IMR-90 (cell line): ENCODE measurements at regions not wholly inside any gene's neighbourhood (a gene's known extent, or its start where the extent isn't known, plus 50 kb on each side); places are given as distances from the start of the nearest gene placed in this dataset.

Experiments
- ATAC-seq: fragments of 200-7000 bp; cut with Tn5 transposase; 2 replicates; pipeline ENCODE4 v1.9.1; 2020; ENCODE audit warnings: low read depth, mild to moderate bottlenecking, moderate library complexity
- BruUV-seq: library from RNA; stranded (reverse); fragments of 400-500 nt; replicated peaks from 2 replicates; lab custom pipeline; 2021; lab: Mats Ljungman, UMichigan
- CTCF ChIA-PET: fragments of 300-600 bp; formaldehyde crosslinking; extraction: SDS; loops from one replicate; lab custom pipeline; 2021; ENCODE audit warnings: antibody characterized with exemption; lab: Yijun Ruan, JAX
- POLR2A ChIA-PET: fragments of 300-600 bp; sonication (Branson Sonifier 250); formaldehyde crosslinking; loops from one replicate; lab custom pipeline; 2022; ENCODE audit warnings: antibody characterized with exemption; ENCODE audit not compliant: unreplicated experiment; lab: Charles Lee
- DNase-seq: peaks from one replicate; pipeline ENCODE4 v3.0.0; 2013
- H2AFZ ChIP-seq: replicated peaks from 2 replicates; pipeline ENCODE3; 2013; ENCODE audit warnings: low read length, mild to moderate bottlenecking; ENCODE audit not compliant: poor library complexity
- H2AK5ac ChIP-seq: 2 replicates; pipeline ENCODE4 v1.6.1; 2013; ENCODE audit warnings: low read depth, low read length, inconsistent platforms
- H2AK9ac ChIP-seq: replicated peaks from 2 replicates; pipeline ENCODE3; 2013; ENCODE audit warnings: mild to moderate bottlenecking, low read depth, low read length, moderate library complexity; ENCODE audit not compliant: poor library complexity
- H2BK120ac ChIP-seq: 2 replicates; pipeline ENCODE4 v1.6.1; 2013; ENCODE audit warnings: low read depth, low read length, inconsistent platforms
- H2BK15ac ChIP-seq: 3 replicates; pipeline ENCODE4 v1.6.1; 2013; ENCODE audit warnings: low read depth, low read length, inconsistent platforms
- H2BK20ac ChIP-seq: 2 replicates; pipeline ENCODE4 v1.6.1; 2013; ENCODE audit warnings: low read depth, mild to moderate bottlenecking, inconsistent platforms, low read length, moderate library complexity
- H2BK5ac ChIP-seq: 2 replicates; pipeline ENCODE4 v1.6.1; 2013; ENCODE audit warnings: mild to moderate bottlenecking, low read depth, low read length, inconsistent platforms; ENCODE audit not compliant: poor library complexity, severe bottlenecking
- H3K14ac ChIP-seq: replicated peaks from 2 replicates; pipeline ENCODE4 v1.6.1; 2013; ENCODE audit warnings: low read depth, low read length, inconsistent platforms
- H3K18ac ChIP-seq: 2 replicates; pipeline ENCODE4 v1.6.1; 2013; ENCODE audit warnings: low read depth, low read length, control low read depth
- H3K23ac ChIP-seq: 2 replicates; pipeline ENCODE4 v1.6.1; 2013; ENCODE audit warnings: low read depth, low read length, inconsistent platforms
- H3K27ac ChIP-seq: 2 replicates; pipeline ENCODE4 v1.5.1; 2013; ENCODE audit warnings: mild to moderate bottlenecking, control low read depth, low read length; ENCODE audit not compliant: insufficient read depth
- H3K27me3 ChIP-seq: 2 replicates; pipeline ENCODE4 v1.6.1; 2013; ENCODE audit warnings: low read length; ENCODE audit not compliant: control insufficient read depth, insufficient read depth
- H3K36me3 ChIP-seq: 2 replicates; pipeline ENCODE4 v1.6.1; 2013; ENCODE audit warnings: low read length, mixed read lengths; ENCODE audit not compliant: control insufficient read depth, insufficient read depth
- H3K4ac ChIP-seq: 2 replicates; pipeline ENCODE4 v1.6.1; 2013; ENCODE audit warnings: low read depth, low read length, inconsistent platforms
- H3K4me1 ChIP-seq: 2 replicates; pipeline ENCODE4 v1.6.1; 2013; ENCODE audit warnings: low read length, mixed read lengths; ENCODE audit not compliant: control insufficient read depth, insufficient read depth
- H3K4me2 ChIP-seq: 2 replicates; pipeline ENCODE4 v1.6.1; 2013; ENCODE audit warnings: low read depth, mild to moderate bottlenecking, control low read depth, low read length, moderate library complexity
- H3K4me3 ChIP-seq: 2 replicates; pipeline ENCODE4 v1.5.1; 2013; ENCODE audit warnings: low read depth, mild to moderate bottlenecking, control low read depth, low read length, moderate library complexity; ENCODE audit not compliant: insufficient read depth
- H3K56ac ChIP-seq: 2 replicates; pipeline ENCODE4 v1.6.1; 2013; ENCODE audit warnings: low read length, inconsistent platforms; ENCODE audit not compliant: insufficient read depth; ENCODE audit errors: extremely low read depth
- H3K79me1 ChIP-seq, 2 experiments: 2 replicates each; pipeline ENCODE4 v1.6.1; 2013; ENCODE audit warnings: low read length in 2 of 2, inconsistent platforms in 1 of 2, low read depth in 1 of 2
- H3K9ac ChIP-seq: 2 replicates; pipeline ENCODE4 v1.6.1; 2013; ENCODE audit warnings: low read depth, low read length, control low read depth
- H3K9me1 ChIP-seq: 2 replicates; pipeline ENCODE4 v1.6.1; 2013; ENCODE audit warnings: low read length, inconsistent platforms; ENCODE audit not compliant: insufficient read depth
- H3K9me3 ChIP-seq: 2 replicates; pipeline ENCODE4 v1.6.1; 2013; ENCODE audit warnings: low read length; ENCODE audit not compliant: control insufficient read depth, insufficient read depth
- H4K20me1 ChIP-seq: 2 replicates; pipeline ENCODE4 v1.6.1; 2013; ENCODE audit warnings: low read length, inconsistent platforms; ENCODE audit not compliant: insufficient read depth
- H4K5ac ChIP-seq: 2 replicates; pipeline ENCODE4 v1.6.1; 2013; ENCODE audit warnings: mild to moderate bottlenecking, low read depth, low read length, control low read depth
- H4K8ac ChIP-seq, 2 experiments: 2 replicates each; pipeline ENCODE4 v1.6.1; 2013; ENCODE audit warnings: low read depth in 2 of 2, low read length in 2 of 2, control low read depth in 1 of 2, inconsistent platforms in 1 of 2
- H4K91ac ChIP-seq: 2 replicates; pipeline ENCODE4 v1.6.1; 2013; ENCODE audit warnings: low read depth, low read length, inconsistent platforms; ENCODE audit not compliant: insufficient read depth
- BHLHE40 ChIP-seq: fragments of 150-350 bp; IDR thresholded peaks from 2 replicates; pipeline ENCODE4 v1.6.1; 2016; ENCODE audit warnings: mild to moderate bottlenecking, low read depth, low read length
- CEBPB ChIP-seq: IDR thresholded peaks from 2 replicates; pipeline ENCODE4 v1.6.1; 2012; ENCODE audit warnings: low read depth, low read length, improper control_type of control experiment
- CHD1 ChIP-seq: IDR thresholded peaks from 2 replicates; pipeline ENCODE4 v1.6.1; 2012; ENCODE audit warnings: low read depth, low read length, improper control_type of control experiment
- CTCF ChIP-seq: conservative IDR thresholded peaks from 2 replicates; pipeline ENCODE4 v1.5.1; 2012; ENCODE audit warnings: mild to moderate bottlenecking, low read depth, low read length, improper control_type of control experiment
- ELK1 ChIP-seq: fragments of 150-350 bp; IDR thresholded peaks from 2 replicates; pipeline ENCODE4 v1.6.1; 2016; ENCODE audit warnings: low read depth, mild to moderate bottlenecking, low read length, moderate library complexity, borderline replicate concordance
- FOS ChIP-seq: fragments of 150-350 bp; IDR thresholded peaks from 2 replicates; pipeline ENCODE4 v1.6.1; 2016; ENCODE audit warnings: low read depth, low read length
- MAFK ChIP-seq: IDR thresholded peaks from 2 replicates; pipeline ENCODE4 v1.6.1; 2012; ENCODE audit warnings: low read depth, low read length, improper control_type of control experiment
- MAZ ChIP-seq: IDR thresholded peaks from 2 replicates; pipeline ENCODE4 v1.6.1; 2012; ENCODE audit warnings: low read depth, mild to moderate bottlenecking, low read length, improper control_type of control experiment, moderate library complexity, borderline replicate concordance
- MXI1 ChIP-seq: IDR thresholded peaks from 2 replicates; pipeline ENCODE4 v1.6.1; 2012; ENCODE audit warnings: low read depth, mild to moderate bottlenecking, low read length, moderate library complexity, borderline replicate concordance
- NFE2L2 ChIP-seq: fragments of 150-350 bp; IDR thresholded peaks from 2 replicates; pipeline ENCODE4 v1.6.1; 2016; ENCODE audit warnings: low read depth, mild to moderate bottlenecking, low read length
- POLR2A ChIP-seq: IDR thresholded peaks from 2 replicates; pipeline ENCODE4 v1.6.1; 2012; ENCODE audit warnings: mild to moderate bottlenecking, low read depth, low read length
- RAD21 ChIP-seq: IDR thresholded peaks from 2 replicates; pipeline ENCODE4 v1.6.1; 2012; ENCODE audit warnings: low read length, improper control_type of control experiment
- RCOR1 ChIP-seq: IDR thresholded peaks from 2 replicates; pipeline ENCODE4 v1.6.1; 2012; ENCODE audit warnings: mild to moderate bottlenecking, low read length, improper control_type of control experiment; ENCODE audit not compliant: insufficient replicate concordance
- SMC3 ChIP-seq: fragments of 150-350 bp; IDR thresholded peaks from 2 replicates; pipeline ENCODE4 v1.6.1; 2016; ENCODE audit warnings: low read depth, mild to moderate bottlenecking, antibody characterized with exemption, low read length, moderate library complexity
- USF2 ChIP-seq: fragments of 150-350 bp; IDR thresholded peaks from 2 replicates; pipeline ENCODE4 v1.6.1; 2017; ENCODE audit warnings: mild to moderate bottlenecking, antibody characterized with exemption, low read length, low read depth
- dilution Hi-C: fragments of 300-500 bp; cut with HindIII; formaldehyde crosslinking; loops from one replicate; pipeline ENCODE4 v1.14.3; 2018; ENCODE audit warnings: low sequenced_read_pairs; ENCODE audit not compliant: unreplicated experiment
- in situ Hi-C: fragments of 300-500 bp; cut with MboI; formaldehyde crosslinking; loops from 3 replicates; pipeline ENCODE4 v1.14.3; 2019; ENCODE audit warnings: low sequenced_read_pairs, inconsistent platforms, mixed read lengths
- intact Hi-C: fragments of 100-400 bp; cut with micrococcal nuclease; formaldehyde crosslinking; loops from 2 replicates; pipeline ENCODE4 v1.10.0; 2022

- Histone ChIP-seq H3K27ac (no peak overlapping the region), H3K4me3 (no peak overlapping the region), H3K23ac (no peak overlapping the region), H3K4ac (peak overlapping the region; percentile 8; the same call in 1 of the 2 replicates), H2AFZ (no peak overlapping the region), H3K18ac (no peak overlapping the region), H4K8ac (no peak overlapping the region), H3K14ac (0 out of 2 replicates have a peak overlapping the region, but pooled peaks have one; percentile 2), H4K5ac (no peak overlapping the region), H3K9me1 (no peaks in the 10 kb centered on the region; the same call in 1 of the 2 replicates), H4K91ac (no peak overlapping the region), H3K4me2 (no peak overlapping the region), H2BK20ac (peak overlapping the region; percentile 3; the same call in 1 of the 2 replicates), H3K36me3 (no peaks in the 10 kb centered on the region), H2BK15ac (no peak overlapping the region), H3K56ac (no peak overlapping the region), H3K4me1 (peaks cover 4% of the 10 kb centered on the region; the same call in 1 of the 2 replicates), H2AK9ac (no peak overlapping the region), H2BK5ac (peak overlapping the region; percentile 26), H2BK120ac (no peak overlapping the region; the same call in 1 of the 2 replicates), H2AK5ac (no peak overlapping the region), H3K9ac (no peak overlapping the region), H3K9me3 (no peaks in the 10 kb centered on the region), H3K27me3 (no peaks in the 10 kb centered on the region), H4K20me1 (no peaks in the 10 kb centered on the region), H3K79me1 (no peaks in the 10 kb centered on the region)
- no peak for TF ChIP-seq CHD1
- no peak for TF ChIP-seq CTCF
- no peak for TF ChIP-seq SMC3
- TF ChIP-seq FOS = no peak
- TF ChIP-seq CEBPB = no peak
- TF ChIP-seq BHLHE40 = no peak
- TF ChIP-seq RCOR1 = no peak
- TF ChIP-seq RAD21 = no peak
- TF ChIP-seq NFE2L2 = no peak
- TF ChIP-seq MAFK = no peak
- TF ChIP-seq ELK1 = no peak
- TF ChIP-seq MAZ = no peak
- no peak for TF ChIP-seq USF2
- TF ChIP-seq MXI1 = no peak
- no peak for TF ChIP-seq POLR2A
- no TSS peak for BruUV-seq
- peak; percentile 9 for DNase-seq
- ChIA-PET POLR2A (no interaction called here), CTCF (no interaction called here)
- in situ Hi-C loops (no loop called here), intact Hi-C loops (no loop called here), dilution Hi-C loops (no loop called here)
- ATAC-seq = peak; percentile 61
Measured at GRCh38 chr12:90261283-90261682, 552.6 kb upstream of the ATP2B1 start.
